Endothelial cell of umbilical vein (primary cell): ENCODE measurements at regions not wholly inside any gene's neighbourhood (a gene's known extent, or its start where the extent isn't known, plus 50 kb on each side); places are given as distances from the start of the nearest gene placed in this dataset.

Experiments
- BruUV-seq: library from RNA; stranded (reverse); fragments of 400-500 nt; replicated peaks from 2 replicates; lab custom pipeline; 2021; lab: Mats Ljungman, UMichigan
- CTCF ChIA-PET: fragments of 300-600, 350-600 bp; sonication (Branson Sonifier 250); formaldehyde crosslinking; loops from one replicate; lab custom pipeline; 2021; ENCODE audit warnings: antibody characterized with exemption, inconsistent platforms; lab: Charles Lee
- POLR2A ChIA-PET: fragments of 300-600, 350-600 bp; sonication (Branson Sonifier 250); formaldehyde crosslinking; loops from one replicate; lab custom pipeline; 2021; ENCODE audit warnings: antibody characterized with exemption, inconsistent platforms; lab: Charles Lee
- DNase-seq: peaks from one replicate; pipeline ENCODE4 v3.0.0-alpha.2; 2011; ENCODE audit warnings: low read depth, low spot score
- FAIRE-seq: peaks from 2 replicates; lab custom pipeline; 2011; peaks lifted over from hg19 to GRCh38; lab: Jason Lieb, UNC
- H2AFZ ChIP-seq: 2 replicates; pipeline ENCODE4 v1.6.0; 2012; ENCODE audit warnings: low read depth, low read length, control low read depth, inconsistent platforms
- H3K27ac ChIP-seq: 2 replicates; pipeline ENCODE4 v1.5.1; 2011; ENCODE audit warnings: low read depth, mild to moderate bottlenecking, control low read depth, low read length, moderate library complexity; ENCODE audit not compliant: insufficient read depth
- H3K27me3 ChIP-seq, 2 experiments: 2 replicates each; pipeline versions ENCODE4 v1.6.0 to v1.6.1; 2011; ENCODE audit warnings: low read length in 2 of 2, mixed read lengths in 1 of 2; ENCODE audit not compliant: control insufficient read depth in 2 of 2, insufficient read depth in 2 of 2
- H3K36me3 ChIP-seq, 2 experiments: 2 replicates in 1 of 2; 3 replicates in 1 of 2; pipeline ENCODE4 v1.5.1; 2011; ENCODE audit warnings: low read length in 2 of 2, mild to moderate bottlenecking in 1 of 2, moderate library complexity in 1 of 2; ENCODE audit not compliant: control insufficient read depth in 2 of 2, insufficient read depth in 2 of 2; ENCODE audit errors: extremely low read depth in 1 of 2
- H3K4me1 ChIP-seq: 3 replicates; pipeline ENCODE4 v1.5.1; 2011; ENCODE audit warnings: mild to moderate bottlenecking, low read length; ENCODE audit not compliant: control insufficient read depth, insufficient read depth; ENCODE audit errors: extremely low read depth
- H3K4me2 ChIP-seq: 2 replicates; pipeline ENCODE4 v1.6.1; 2011; ENCODE audit warnings: low read length, control low read depth, mixed read lengths; ENCODE audit not compliant: insufficient read depth
- H3K4me3 ChIP-seq, 3 experiments: fragments of 200-600 bp in 1 of 3; sonication (generic), shearing (Covaris generic) in 1 of 3; replicated peaks in 1 of 3; 2 replicates each; pipeline ENCODE4 v1.5.1; 2011 to 2016; ENCODE audit warnings: control low read depth in 3 of 3, low read length in 3 of 3, mild to moderate bottlenecking in 2 of 3, inconsistent platforms in 1 of 3, low read depth in 1 of 3, moderate library complexity in 1 of 3; ENCODE audit not compliant: insufficient read depth in 1 of 3
- H3K79me2 ChIP-seq: 2 replicates; pipeline ENCODE4 v1.6.0; 2012; ENCODE audit warnings: low read length, inconsistent platforms; ENCODE audit not compliant: control insufficient read depth, insufficient read depth
- H3K9ac ChIP-seq: replicated peaks from 2 replicates; pipeline ENCODE3; 2011; ENCODE audit warnings: low read length, control low read depth; ENCODE audit not compliant: insufficient read depth; ENCODE audit errors: extremely low read depth
- H3K9me1 ChIP-seq: replicated peaks from 3 replicates; pipeline ENCODE4 v1.6.0; 2011; ENCODE audit warnings: mild to moderate bottlenecking, low read length; ENCODE audit not compliant: control insufficient read depth, insufficient read depth; ENCODE audit errors: extremely low read depth
- H3K9me3 ChIP-seq: replicated peaks from 2 replicates; pipeline ENCODE4 v1.5.1; 2012; ENCODE audit warnings: low read length, inconsistent platforms; ENCODE audit not compliant: control insufficient read depth, insufficient read depth
- H4K20me1 ChIP-seq: replicated peaks from 2 replicates; pipeline ENCODE3; 2011; ENCODE audit warnings: mild to moderate bottlenecking, low read length; ENCODE audit not compliant: control insufficient read depth, insufficient read depth; ENCODE audit errors: extremely low read depth
- EZH2 ChIP-seq: IDR thresholded peaks from 2 replicates; pipeline ENCODE4 v1.6.1; 2012; ENCODE audit warnings: borderline replicate concordance, low read depth, mild to moderate bottlenecking, moderate library complexity, low read length, inconsistent platforms; ENCODE audit not compliant: severe bottlenecking
- FOS ChIP-seq: IDR thresholded peaks from 2 replicates; pipeline ENCODE4 v1.6.1; 2011; ENCODE audit warnings: mild to moderate bottlenecking, low read length, moderate library complexity, borderline replicate concordance; ENCODE audit not compliant: insufficient read depth
- GATA2 ChIP-seq: IDR thresholded peaks from 2 replicates; pipeline ENCODE4 v1.7.0; 2011; ENCODE audit warnings: low read depth, mild to moderate bottlenecking, moderate library complexity, mixed read lengths, low read length; ENCODE audit not compliant: insufficient read length, insufficient read depth
- JUN ChIP-seq: IDR thresholded peaks from 2 replicates; pipeline ENCODE4 v1.6.1; 2011; ENCODE audit warnings: borderline replicate concordance, low read depth; ENCODE audit not compliant: insufficient read length, insufficient read depth
- MYC ChIP-seq: IDR thresholded peaks from one replicate; pipeline ENCODE4 v1.6.1; 2011; ENCODE audit warnings: mild to moderate bottlenecking, low read depth, low read length
- POLR2A ChIP-seq: IDR thresholded peaks from 2 replicates; pipeline ENCODE4 v1.6.1; 2012; ENCODE audit warnings: low read depth, mild to moderate bottlenecking, control low read depth, low read length
- POLR2AphosphoS5 ChIP-seq: IDR thresholded peaks from 2 replicates; pipeline ENCODE4 v1.6.1; 2012; ENCODE audit warnings: low read depth, mild to moderate bottlenecking, control low read depth, low read length, moderate library complexity; ENCODE audit not compliant: insufficient read depth
- dilution Hi-C: fragments of 300-500 bp; cut with MboI; formaldehyde crosslinking; loops from one replicate; pipeline ENCODE4 v1.15.0; 2019; ENCODE audit warnings: low sequenced_read_pairs; ENCODE audit not compliant: extremely low pct_ligation_motif_present
- intact Hi-C: fragments of 100-400 bp; cut with micrococcal nuclease; formaldehyde crosslinking; loops from one replicate; pipeline ENCODE4 v1.10.0; 2022
- TF ChIP-seq, protein P1 (sequence below), 2 donors: IDR thresholded peaks; 1 replicate in 1 of 2; 2 replicates in 1 of 2; pipeline ENCODE4 v1.5.1; 2011; ENCODE audit warnings: low read length in 2 of 2, mild to moderate bottlenecking in 2 of 2, moderate library complexity in 2 of 2, control low read depth in 1 of 2, inconsistent platforms in 1 of 2, low read depth in 1 of 2; ENCODE audit not compliant: insufficient read depth in 1 of 2; ENCODE audit errors: extremely low read depth in 1 of 2
- TF ChIP-seq, protein P2 (sequence below): IDR thresholded peaks from 2 replicates; pipeline ENCODE4 v1.6.1; 2011; ENCODE audit not compliant: insufficient read depth, insufficient read length

DNA sequence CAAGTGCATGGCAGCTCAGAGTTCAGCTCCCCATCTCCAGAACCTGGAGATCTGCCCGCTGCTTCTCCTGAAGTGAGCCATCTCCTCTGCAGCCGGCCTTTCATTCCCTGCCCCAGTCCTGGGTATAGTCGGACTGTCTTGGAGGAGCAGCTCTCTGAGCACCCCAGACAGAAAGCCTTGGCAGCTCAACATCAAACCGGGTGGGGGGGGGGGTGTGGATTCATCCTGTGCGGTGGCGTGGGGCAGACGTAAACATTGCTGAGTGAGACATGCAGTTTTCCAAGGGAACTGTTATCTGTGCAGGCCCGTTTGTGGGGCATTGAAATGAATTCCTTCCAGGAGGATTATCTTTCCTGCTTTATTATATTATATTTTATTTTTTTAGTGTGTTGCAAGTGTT lies 125.9 kb upstream of the MYCN start:
- no peak for DNase-seq
- dilution Hi-C loops = no loop called here

More for the DNA sequence above, 125.9 kb upstream of the MYCN start:
- Histone ChIP-seq H3K79me2 (no peaks in the 10 kb centered on the region), H3K9ac (no peak overlapping the region), H3K9me1 (no peaks in the 10 kb centered on the region), H4K20me1 (no peaks in the 10 kb centered on the region), H3K4me2 (no peak overlapping the region), H3K27ac (no peak overlapping the region), H3K4me3 (no peak overlapping the region), H2AFZ (no peak overlapping the region), H3K9me3 (no peaks in the 10 kb centered on the region), H3K27me3 (peaks cover 5 to 15% of the 10 kb centered on the region in 2 experiments), H3K4me1 (no peaks in the 10 kb centered on the region), H3K36me3 (no peaks in the 10 kb centered on the region)
- ChIA-PET POLR2A (no interaction called here), CTCF (no interaction called here)
- intact Hi-C loops = no loop called here
- BruUV-seq = no TSS peak
- FAIRE-seq = no peak
- TF ChIP-seq POLR2A = no peak
- no peak for TF ChIP-seq GATA2
- TF ChIP-seq JUN = no peak
- TF ChIP-seq, protein P1, sequence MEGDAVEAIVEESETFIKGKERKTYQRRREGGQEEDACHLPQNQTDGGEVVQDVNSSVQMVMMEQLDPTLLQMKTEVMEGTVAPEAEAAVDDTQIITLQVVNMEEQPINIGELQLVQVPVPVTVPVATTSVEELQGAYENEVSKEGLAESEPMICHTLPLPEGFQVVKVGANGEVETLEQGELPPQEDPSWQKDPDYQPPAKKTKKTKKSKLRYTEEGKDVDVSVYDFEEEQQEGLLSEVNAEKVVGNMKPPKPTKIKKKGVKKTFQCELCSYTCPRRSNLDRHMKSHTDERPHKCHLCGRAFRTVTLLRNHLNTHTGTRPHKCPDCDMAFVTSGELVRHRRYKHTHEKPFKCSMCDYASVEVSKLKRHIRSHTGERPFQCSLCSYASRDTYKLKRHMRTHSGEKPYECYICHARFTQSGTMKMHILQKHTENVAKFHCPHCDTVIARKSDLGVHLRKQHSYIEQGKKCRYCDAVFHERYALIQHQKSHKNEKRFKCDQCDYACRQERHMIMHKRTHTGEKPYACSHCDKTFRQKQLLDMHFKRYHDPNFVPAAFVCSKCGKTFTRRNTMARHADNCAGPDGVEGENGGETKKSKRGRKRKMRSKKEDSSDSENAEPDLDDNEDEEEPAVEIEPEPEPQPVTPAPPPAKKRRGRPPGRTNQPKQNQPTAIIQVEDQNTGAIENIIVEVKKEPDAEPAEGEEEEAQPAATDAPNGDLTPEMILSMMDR (IDR thresholded peaks at IDR 0.05; ENCODE audit: extremely low read depth in 1 of 2, insufficient read depth in 1 of 2, low read depth in 1 of 2, low read length in 2 of 2) = no peak
- TF ChIP-seq POLR2AphosphoS5 = no peak
- TF ChIP-seq, protein P2, sequence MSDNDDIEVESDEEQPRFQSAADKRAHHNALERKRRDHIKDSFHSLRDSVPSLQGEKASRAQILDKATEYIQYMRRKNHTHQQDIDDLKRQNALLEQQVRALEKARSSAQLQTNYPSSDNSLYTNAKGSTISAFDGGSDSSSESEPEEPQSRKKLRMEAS = no peak
- TF ChIP-seq EZH2 = no peak
- no peak for TF ChIP-seq MYC
- TF ChIP-seq FOS = no peak
